IPS DF 4.7 (cell line): ENCODE measurements at regions not wholly inside any gene's neighbourhood (a gene's known extent, or its start where the extent isn't known, plus 50 kb on each side); places are given as distances from the start of the nearest gene placed in this dataset.
"Not testable (repeated sequence)": the region's sequence is repeated elsewhere in the genome, so short reads cannot be mapped to it uniquely, and the experiment has no call there.

Experiments used
- DNase-seq: peaks from one replicate; pipeline ENCODE4 v3.0.0-alpha.2; 2013; ENCODE audit warnings: low spot score; ENCODE audit errors: extremely low read depth

GRCh38 chrX:101823236-101823635 is 108.6 kb downstream of the ZMAT1 start:
- no peak for DNase-seq

- not testable (repeated sequence) for DNase-seq
These were observed 114.1 kb downstream of the ZMAT1 start for GRCh38 chrX:101817739-101818138.

DNA sequence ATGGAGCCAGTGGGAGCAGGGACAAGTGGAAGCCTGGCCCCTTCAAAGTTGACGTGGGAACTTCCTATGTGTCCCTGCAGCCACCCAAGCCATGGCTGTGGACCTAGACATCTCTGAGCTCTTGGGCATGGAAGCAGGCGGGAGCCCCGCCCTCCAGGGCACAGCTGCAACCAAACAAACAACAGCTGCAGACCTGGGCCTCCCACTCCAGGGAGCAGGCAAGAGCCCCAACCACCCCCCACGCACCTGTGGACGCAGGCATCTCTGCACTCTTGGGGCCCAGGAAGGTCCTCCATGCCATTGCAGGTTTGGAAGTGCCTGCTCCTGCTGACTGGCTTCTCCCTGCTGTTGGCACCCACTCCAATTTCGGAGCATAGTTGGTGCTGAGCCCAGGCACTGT is 118.6 kb downstream of the ZMAT1 start:
- no peak for DNase-seq

DNA sequence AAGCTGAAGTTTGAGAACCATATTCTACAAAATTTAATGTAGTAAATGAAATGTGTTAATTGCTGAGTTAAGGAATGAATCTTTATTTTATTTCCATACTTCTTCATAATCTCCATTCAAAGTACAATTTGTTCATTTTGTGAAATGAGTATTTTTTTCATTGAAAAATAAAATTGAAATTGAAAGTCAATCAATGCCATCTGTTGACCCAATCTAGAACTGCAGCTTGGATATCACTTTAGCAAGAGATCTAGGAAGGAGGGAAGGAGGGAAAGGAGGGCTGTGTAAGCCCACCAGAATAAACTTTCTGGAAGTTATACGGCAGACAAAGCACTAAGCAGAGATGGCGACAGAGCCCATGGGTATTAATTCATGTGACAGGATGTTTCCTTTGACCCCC is 128.4 kb downstream of the ZMAT1 start:
- DNase-seq: no peak

- peak; percentile 30 for DNase-seq
These were observed 132.4 kb downstream of the ZMAT1 start for GRCh38 chrX:101799387-101799786.

DNA sequence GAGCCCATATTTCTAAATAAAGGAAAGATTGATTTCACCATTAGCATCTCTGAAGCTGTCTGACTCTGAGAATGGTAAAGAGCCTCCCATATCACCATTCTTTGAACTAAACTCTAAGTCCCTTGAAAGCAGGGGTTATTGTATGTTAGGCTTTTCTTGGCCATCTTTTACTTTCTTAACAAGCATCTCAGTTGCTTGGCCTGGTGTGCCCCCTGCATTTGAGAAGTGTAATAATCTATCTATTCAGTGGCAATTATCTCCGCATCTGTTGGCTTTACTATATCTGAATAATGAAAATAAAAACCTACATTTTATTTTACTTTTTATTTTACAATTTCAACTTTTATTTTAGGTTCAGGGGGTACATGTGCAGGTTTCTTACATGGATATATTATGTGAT is 128.3 kb upstream of the ARMCX2 start:
- no peak for DNase-seq

GRCh38 chrX:101785142-101785541 is 125.5 kb upstream of the ARMCX2 start:
- DNase-seq: no peak

- DNase-seq: not testable (repeated sequence)
These were observed 120.8 kb upstream of the ARMCX2 start for GRCh38 chrX:101780421-101780820.

GRCh38 chrX:101774340-101774739 is 114.7 kb upstream of the ARMCX2 start:
- no peak for DNase-seq

GRCh38 chrX:101764538-101764937 is 104.9 kb upstream of the ARMCX2 start:
- no peak for DNase-seq

GRCh38 chrX:101759000-101759399 is 99.3 kb upstream of the ARMCX2 start:
- peak; percentile 30 for DNase-seq

DNA sequence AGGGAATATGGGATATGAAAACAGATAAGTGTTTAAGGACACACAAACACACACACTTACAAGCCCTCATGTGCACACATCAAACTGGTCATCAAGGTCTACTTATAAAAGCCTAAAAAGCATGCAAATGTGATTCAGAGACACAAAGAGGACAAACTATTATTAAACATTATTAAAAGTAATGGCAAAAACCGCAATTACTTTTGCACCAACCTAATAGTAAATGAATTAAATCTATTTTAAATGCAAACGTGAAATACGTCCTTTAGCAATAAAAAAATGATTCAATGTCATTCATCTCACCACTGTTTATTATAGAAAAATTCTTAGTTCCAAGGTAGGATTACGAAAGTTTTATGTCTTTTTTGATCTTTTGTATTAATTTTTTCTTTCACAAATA is 91.1 kb upstream of the ARMCX2 start:
- no peak for DNase-seq

DNA sequence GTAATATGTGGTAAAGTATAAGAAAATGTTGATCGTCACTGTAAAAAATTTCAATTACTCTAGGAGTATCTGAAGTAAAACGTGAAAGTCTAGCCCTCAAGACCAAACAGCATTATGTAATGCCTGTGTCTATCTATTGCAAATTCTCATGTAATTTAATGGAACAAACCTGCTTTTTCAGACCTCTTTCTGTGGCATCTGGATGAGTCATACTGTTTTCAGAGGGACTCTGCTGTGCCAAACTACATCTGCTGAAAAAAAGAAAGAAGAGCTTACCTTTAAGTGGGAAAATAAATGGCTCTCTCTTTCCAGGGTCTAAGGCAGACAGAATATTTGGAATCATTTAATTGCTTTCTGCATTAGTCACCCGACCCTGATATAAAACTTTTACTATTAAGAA is 89.8 kb upstream of the ARMCX2 start:
- no peak for DNase-seq

DNA sequence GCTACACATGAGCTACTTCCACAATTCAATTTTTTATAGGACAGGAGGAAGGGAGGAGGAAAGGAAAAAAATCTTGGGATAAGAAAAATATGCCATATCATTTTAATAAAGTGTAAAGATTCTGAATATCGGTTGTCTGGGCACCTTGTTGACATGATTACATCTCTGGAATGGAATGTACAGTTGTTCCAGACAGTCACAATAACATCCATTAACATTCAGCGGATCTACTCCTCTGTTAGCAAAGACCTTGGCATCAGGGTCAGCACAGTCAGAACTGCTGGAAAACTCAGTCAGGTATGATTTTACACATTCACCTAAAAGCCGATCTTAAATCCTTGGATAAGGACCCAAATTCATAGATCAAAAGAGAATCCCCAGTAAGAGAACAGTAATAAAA is 85.4 kb upstream of the ARMCX2 start:
- no peak for DNase-seq

DNA sequence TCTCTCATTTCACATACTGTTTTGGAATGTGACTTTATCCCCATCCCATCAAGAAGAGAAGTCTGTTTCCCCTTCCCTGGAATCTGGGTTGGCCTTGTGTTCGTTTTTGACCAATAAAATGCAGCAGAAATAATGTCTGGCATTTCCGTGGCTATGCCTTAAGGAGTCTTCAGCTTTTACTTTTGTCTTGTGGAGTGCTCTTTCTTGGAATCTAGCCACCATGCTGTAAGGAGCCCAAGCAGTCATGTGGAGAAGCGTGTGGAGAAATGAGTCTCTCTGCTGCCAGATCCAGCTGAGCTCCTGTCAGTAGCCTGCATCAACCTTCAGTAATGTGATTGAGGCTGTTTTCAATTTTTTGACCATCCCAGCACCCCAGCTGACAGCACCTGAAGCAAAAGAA is 84.4 kb upstream of the ARMCX2 start:
- no peak for DNase-seq

DNA sequence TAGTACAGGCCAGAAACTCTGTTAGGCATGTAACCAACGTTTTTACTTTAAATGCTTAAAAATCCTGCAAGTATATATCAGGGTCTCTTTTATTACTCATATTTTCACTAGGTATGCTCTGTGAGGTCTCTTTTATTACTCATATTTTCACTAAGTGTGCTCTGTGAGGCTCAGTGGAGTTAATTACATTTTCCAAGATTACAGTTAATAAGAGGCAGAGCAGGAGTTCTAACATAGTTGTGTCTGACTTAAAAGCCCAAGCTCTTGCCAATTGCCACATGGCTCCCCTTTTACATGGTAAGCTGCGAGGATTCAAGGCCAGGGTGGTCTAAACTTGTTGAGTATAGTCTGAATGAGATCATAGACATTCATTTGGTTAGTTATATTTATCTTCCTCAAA is 81.0 kb upstream of the ARMCX2 start:
- no peak for DNase-seq

DNA sequence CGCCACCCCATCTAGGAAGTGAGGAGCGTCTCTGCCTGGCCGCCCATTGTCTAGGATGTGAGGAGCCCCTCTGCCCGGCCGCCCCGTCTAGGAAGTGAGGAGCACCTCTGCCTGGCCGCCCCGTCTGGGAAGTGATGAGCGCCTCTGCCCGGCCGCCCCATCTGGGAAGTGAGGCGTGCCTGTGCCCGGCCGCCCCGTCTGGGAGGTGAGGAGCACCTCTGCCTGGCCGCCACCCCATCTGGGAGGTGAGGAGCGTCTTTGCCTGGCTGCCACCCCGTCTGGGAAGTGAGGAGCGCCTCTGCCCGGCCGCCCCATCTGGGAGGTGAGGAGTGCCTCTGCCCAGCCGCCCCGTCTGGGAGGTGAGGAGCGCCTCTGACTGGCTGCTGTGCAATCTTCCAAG is 79.2 kb upstream of the ARMCX2 start:
- not testable (repeated sequence) for DNase-seq

- not testable (repeated sequence) for DNase-seq
These were observed 78.8 kb upstream of the ARMCX2 start for GRCh38 chrX:101738411-101738810.

DNA sequence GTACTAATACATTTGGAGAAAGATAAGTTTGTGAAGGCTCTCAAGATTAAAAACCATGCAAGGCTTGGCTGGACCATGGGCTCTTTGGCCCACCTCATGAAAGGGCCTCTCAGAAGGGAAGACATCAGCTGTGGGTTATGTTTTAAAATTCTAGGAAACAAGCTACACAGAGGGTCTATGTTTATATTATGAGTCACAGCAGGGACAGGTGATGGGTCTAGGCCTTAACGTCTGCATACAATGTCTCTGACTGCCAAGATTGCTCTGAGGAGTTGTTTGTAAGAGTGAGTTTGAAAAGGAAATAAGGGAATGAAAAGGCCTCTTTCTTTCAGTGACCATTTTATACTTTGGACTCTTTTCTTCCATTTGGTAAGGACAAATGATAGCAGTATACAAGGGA is 77.0 kb upstream of the ARMCX2 start:
- no peak for DNase-seq

DNA sequence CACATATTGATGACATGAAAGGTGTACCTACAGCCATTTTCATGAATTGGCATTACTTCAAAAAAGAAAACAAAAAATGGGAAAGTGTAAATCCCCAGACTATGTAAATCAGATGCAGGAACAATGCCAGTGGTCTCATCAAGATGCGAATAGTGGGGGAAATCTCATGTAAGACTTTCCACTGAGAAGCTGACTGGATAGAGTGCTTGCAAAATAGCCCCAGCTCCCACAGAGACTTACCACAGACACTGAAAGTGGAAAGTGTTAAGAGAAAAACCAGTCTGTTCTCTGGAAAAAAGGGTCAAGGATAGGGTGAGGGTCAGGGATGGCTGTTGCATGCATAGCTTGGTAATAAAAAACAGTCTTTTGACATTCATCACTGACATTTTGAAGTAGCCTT is 73.2 kb upstream of the ARMCX2 start:
- no peak for DNase-seq

GRCh38 chrX:101729986-101730385 is 70.3 kb upstream of the ARMCX2 start:
- DNase-seq: no peak
